BLaER1 (cell line): ENCODE measurements at regions not wholly inside any gene's neighbourhood (a gene's known extent, or its start where the extent isn't known, plus 50 kb on each side); places are given as distances from the start of the nearest gene placed in this dataset.
"Not testable (repeated sequence)": the region's sequence is repeated elsewhere in the genome, so short reads cannot be mapped to it uniquely, and the experiment has no call there.

ENCODE experiments used
- H3K27ac ChIP-seq: shearing (Covaris generic); formaldehyde crosslinking; 2 replicates; pipeline ENCODE4 v1.8.1; 2022
- H3K27me3 ChIP-seq: shearing (Covaris generic); formaldehyde crosslinking; 2 replicates; pipeline ENCODE4 v1.8.1; 2022
- H3K36me3 ChIP-seq: shearing (Covaris generic); formaldehyde crosslinking; 2 replicates; pipeline ENCODE4 v1.8.1; 2022
- H3K4me1 ChIP-seq: shearing (Covaris generic); formaldehyde crosslinking; 2 replicates; pipeline ENCODE4 v1.8.1; 2022
- H3K4me2 ChIP-seq: shearing (Covaris generic); formaldehyde crosslinking; 2 replicates; pipeline ENCODE4 v1.8.1; 2022
- H3K4me3 ChIP-seq: shearing (Covaris generic); formaldehyde crosslinking; 2 replicates; pipeline ENCODE4 v1.8.1; 2022
- H3K9ac ChIP-seq: shearing (Covaris generic); formaldehyde crosslinking; 2 replicates; pipeline ENCODE4 v1.8.1; 2022
- H3K9me3 ChIP-seq: shearing (Covaris generic); formaldehyde crosslinking; 2 replicates; pipeline ENCODE4 v1.8.1; 2022
- H4K20me1 ChIP-seq: shearing (Covaris generic); formaldehyde crosslinking; 2 replicates; pipeline ENCODE4 v1.8.1; 2022
- Cebpa-rat ChIP-seq: shearing (Covaris generic); IDR thresholded peaks from 2 replicates; pipeline ENCODE4 v1.8.1; 2022

- no peak overlapping the region for H3K4me3 ChIP-seq
- TF ChIP-seq Cebpa-rat, result no peak
- no peak overlapping the region for H3K4me2 ChIP-seq
These were observed 92.2 kb upstream of the DPP10 start for GRCh38 chr2:114350186-114350725.

GRCh38 chr2:114352988-114353387, 89.5 kb upstream of the DPP10 start:
- H3K4me2 ChIP-seq, result no peak overlapping the region
- no peaks in the 10 kb centered on the region for H3K27me3 ChIP-seq
- no peak for TF ChIP-seq Cebpa-rat
- H3K4me3 ChIP-seq, result no peak overlapping the region
- no peaks in the 10 kb centered on the region for H3K4me1 ChIP-seq
- no peak overlapping the region for H3K9ac ChIP-seq
- H3K9me3 ChIP-seq, result no peaks in the 10 kb centered on the region
- H3K36me3 ChIP-seq, result no peaks in the 10 kb centered on the region
- no peak overlapping the region for H3K27ac ChIP-seq
- no peaks in the 10 kb centered on the region for H4K20me1 ChIP-seq

More at GRCh38 chr2:114350186-114350725, 92.2 kb upstream of the DPP10 start:
- no peak overlapping the region for H3K9ac ChIP-seq
- no peaks in the 10 kb centered on the region for H3K9me3 ChIP-seq
- no peaks in the 10 kb centered on the region for H3K27me3 ChIP-seq
- H3K27ac ChIP-seq, result no peak overlapping the region
- no peaks in the 10 kb centered on the region for H3K4me1 ChIP-seq
- no peaks in the 10 kb centered on the region for H4K20me1 ChIP-seq
- no peaks in the 10 kb centered on the region for H3K36me3 ChIP-seq

GRCh38 chr2:114354199-114354598, 88.2 kb upstream of the DPP10 start:
- no peak overlapping the region for H3K4me2 ChIP-seq
- H3K9me3 ChIP-seq, result no peaks in the 10 kb centered on the region
- H3K9ac ChIP-seq, result no peak overlapping the region
- no peaks in the 10 kb centered on the region for H3K4me1 ChIP-seq
- H3K36me3 ChIP-seq, result no peaks in the 10 kb centered on the region
- no peak overlapping the region for H3K27ac ChIP-seq
- H3K4me3 ChIP-seq, result no peak overlapping the region
- TF ChIP-seq Cebpa-rat, result no peak
- H4K20me1 ChIP-seq, result no peaks in the 10 kb centered on the region
- H3K27me3 ChIP-seq, result no peaks in the 10 kb centered on the region

GRCh38 chr2:114368705-114369104, 73.7 kb upstream of the DPP10 start:
- Histone ChIP-seq H3K9me3 (peaks cover 15% of the 10 kb centered on the region), H4K20me1 (no peaks in the 10 kb centered on the region), H3K36me3 (no peaks in the 10 kb centered on the region), H3K4me2 (no peak overlapping the region), H3K9ac (no peak overlapping the region), H3K4me1 (no peaks in the 10 kb centered on the region), H3K27me3 (no peaks in the 10 kb centered on the region), H3K27ac (no peak overlapping the region), H3K4me3 (no peak overlapping the region)
- TF ChIP-seq Cebpa-rat, result no peak

- H3K4me2 ChIP-seq, H3K36me3 ChIP-seq, H3K27me3 ChIP-seq, H3K4me1 ChIP-seq, H4K20me1 ChIP-seq, H3K9ac ChIP-seq, H3K27ac ChIP-seq, H3K4me3 ChIP-seq: not testable (repeated sequence)
- peaks cover 15% of the 10 kb centered on the region for H3K9me3 ChIP-seq
These were observed 70.7 kb upstream of the DPP10 start for GRCh38 chr2:114371721-114372120.

- TF ChIP-seq Cebpa-rat, result no peak
- Histone ChIP-seq H4K20me1 (no peaks in the 10 kb centered on the region), H3K36me3 (no peaks in the 10 kb centered on the region), H3K4me1 (no peaks in the 10 kb centered on the region), H3K4me3 (no peak overlapping the region), H3K9ac (no peak overlapping the region), H3K27ac (no peak overlapping the region), H3K9me3 (peaks cover 9% of the 10 kb centered on the region), H3K27me3 (no peaks in the 10 kb centered on the region), H3K4me2 (no peak overlapping the region)
These were observed 68.8 kb upstream of the DPP10 start for GRCh38 chr2:114373591-114373990.

DNA sequence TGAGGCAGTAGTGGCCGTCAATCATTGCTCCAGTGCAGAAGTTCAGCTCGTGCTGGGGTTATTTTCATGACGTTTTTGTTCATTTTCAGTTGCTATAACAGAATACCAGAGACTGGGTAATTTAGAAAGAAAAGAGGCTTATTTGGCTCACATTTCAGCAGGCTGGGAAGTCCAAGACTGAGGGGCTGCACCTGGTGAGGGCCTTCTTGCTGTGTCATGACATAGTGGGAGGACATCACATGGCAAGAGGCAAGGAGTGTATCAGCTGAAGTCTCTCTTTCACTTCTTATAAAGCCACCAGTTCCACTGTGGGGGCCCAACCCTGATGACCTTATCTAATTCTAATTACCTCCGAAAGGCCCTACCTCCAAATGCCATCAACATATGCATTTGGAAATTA, 58.0 kb upstream of the DPP10 start:
- Histone ChIP-seq H3K9ac (no peak overlapping the region), H3K4me3 (no peak overlapping the region), H3K4me2 (no peak overlapping the region), H4K20me1 (no peaks in the 10 kb centered on the region), H3K9me3 (no peaks in the 10 kb centered on the region), H3K36me3 (no peaks in the 10 kb centered on the region), H3K27ac (no peak overlapping the region), H3K27me3 (no peaks in the 10 kb centered on the region), H3K4me1 (no peaks in the 10 kb centered on the region)
- no peak for TF ChIP-seq Cebpa-rat

- Histone ChIP-seq H3K27me3 (no peaks in the 10 kb centered on the region), H3K4me2 (no peak overlapping the region), H3K4me3 (no peak overlapping the region), H3K9me3 (no peaks in the 10 kb centered on the region), H4K20me1 (no peaks in the 10 kb centered on the region), H3K27ac (no peak overlapping the region), H3K36me3 (no peaks in the 10 kb centered on the region), H3K9ac (no peak overlapping the region), H3K4me1 (no peaks in the 10 kb centered on the region)
- no peak for TF ChIP-seq Cebpa-rat
These were observed 53.4 kb upstream of the DPP10 start for GRCh38 chr2:114389021-114389420.
